Naive thymus-derived CD4-positive, alpha-beta T cell (primary cell): ENCODE measurements at regions not wholly inside any gene's neighbourhood (a gene's known extent, or its start where the extent isn't known, plus 50 kb on each side); places are given as distances from the start of the nearest gene placed in this dataset.

Experiments used
- ATAC-seq: fragments of 150-1000 bp; cut with Tn5 transposase; 2 replicates; pipeline ENCODE4 v1.10.0; 2021; ENCODE audit warnings: mild to moderate bottlenecking, moderate library complexity
- CTCF ChIA-PET: fragments of 350-600 bp; sonication (Branson Sonifier 250); formaldehyde crosslinking; loops from one replicate; lab custom pipeline; 2021; ENCODE audit warnings: antibody characterized with exemption; lab: Charles Lee
- POLR2A ChIA-PET: fragments of 350-600 bp; sonication (Branson Sonifier 250); formaldehyde crosslinking; loops from one replicate; lab custom pipeline; 2021; ENCODE audit warnings: antibody characterized with exemption, inconsistent platforms; lab: Charles Lee
- DNase-seq, 9 donors: peaks; one replicate each; pipeline versions ENCODE4 v3.0.0 to v3.0.0-alpha.2; 2020 to 2022; ENCODE audit warnings: mixed read lengths in 1 of 9
- H3K27ac ChIP-seq: one replicate; pipeline ENCODE4 v1.7.0; 2013; ENCODE audit warnings: mild to moderate bottlenecking, low read depth, low read length, moderate library complexity
- H3K27me3 ChIP-seq, 2 donors: one replicate each; pipeline ENCODE4 v1.7.0; 2013; ENCODE audit warnings: low read length in 2 of 2, mild to moderate bottlenecking in 2 of 2, moderate library complexity in 2 of 2; ENCODE audit not compliant: control insufficient read depth in 2 of 2, insufficient read depth in 2 of 2
- H3K36me3 ChIP-seq, 3 experiments: 1 replicate in 2 of 3; 2 replicates in 1 of 3; pipeline ENCODE4 v1.7.0; 2013; ENCODE audit warnings: low read length in 3 of 3, mild to moderate bottlenecking in 3 of 3, moderate library complexity in 1 of 3; ENCODE audit not compliant: insufficient read depth in 3 of 3, control insufficient read depth in 2 of 3
- H3K4me1 ChIP-seq, 2 donors: one replicate each; pipeline ENCODE4 v1.7.0; 2013; ENCODE audit warnings: low read length in 2 of 2, mild to moderate bottlenecking in 2 of 2, moderate library complexity in 1 of 2; ENCODE audit not compliant: control insufficient read depth in 2 of 2, insufficient read depth in 2 of 2
- H3K4me3 ChIP-seq: 2 replicates; pipeline ENCODE4 v1.7.0; 2013; ENCODE audit warnings: mild to moderate bottlenecking, low read length
- H3K9me3 ChIP-seq, 3 experiments: 1 replicate in 2 of 3; 2 replicates in 1 of 3; pipeline ENCODE4 v1.7.0; 2013; ENCODE audit warnings: low read length in 3 of 3; ENCODE audit not compliant: control insufficient read depth in 2 of 3
- H3K27ac Mint-ChIP-seq, 9 donors: one replicate each; pipeline ENCODE4 v1.8.0; 2020 to 2022; ENCODE audit warnings: mixed read lengths in 9 of 9, mild to moderate bottlenecking in 8 of 9, moderate library complexity in 5 of 9, inconsistent platforms in 2 of 9
- H3K27me3 Mint-ChIP-seq, 5 donors: one replicate each; pipeline ENCODE4 v1.8.0; 2021 to 2022; ENCODE audit warnings: mixed read lengths in 5 of 5, mild to moderate bottlenecking in 1 of 5
- H3K36me3 Mint-ChIP-seq, 5 donors: one replicate each; pipeline ENCODE4 v1.8.0; 2020 to 2022; ENCODE audit warnings: mixed read lengths in 5 of 5, mild to moderate bottlenecking in 3 of 5, inconsistent platforms in 1 of 5
- H3K4me1 Mint-ChIP-seq, 7 donors: one replicate each; pipeline ENCODE4 v1.8.0; 2020 to 2022; ENCODE audit warnings: mixed read lengths in 7 of 7, mild to moderate bottlenecking in 3 of 7, inconsistent platforms in 1 of 7
- H3K4me3 Mint-ChIP-seq, 10 donors: one replicate each; pipeline ENCODE4 v1.8.0; 2020 to 2022; ENCODE audit warnings: mild to moderate bottlenecking in 10 of 10, mixed read lengths in 10 of 10, moderate library complexity in 6 of 10, inconsistent platforms in 2 of 10
- H3K9me3 Mint-ChIP-seq, 11 donors: one replicate each; pipeline ENCODE4 v1.8.0; 2020 to 2022; ENCODE audit warnings: mixed read lengths in 11 of 11, mild to moderate bottlenecking in 4 of 11, inconsistent platforms in 1 of 11, moderate library complexity in 1 of 11
- intact Hi-C, 2 donors: fragments of 100-400 bp; cut with micrococcal nuclease; formaldehyde crosslinking; loops; one replicate each; pipeline ENCODE4 v1.15.1; 2023

- ChIA-PET POLR2A (no interaction called here), CTCF (no interaction called here)
- H3K9me3 ChIP-seq = no peaks in the 10 kb centered on the region
- no peak overlapping the region for H3K4me3 ChIP-seq
- H3K36me3 Mint-ChIP-seq = peaks cover 0 to 30% (median 0%) of the 10 kb centered on the region in 5 donors
- H3K36me3 ChIP-seq = no peaks in the 10 kb centered on the region
- no peak for DNase-seq
- peaks cover 0 to 2% (median 0%) of the 10 kb centered on the region in 11 donors for H3K9me3 Mint-ChIP-seq
- no peak overlapping the region for H3K27ac ChIP-seq
- H3K27ac Mint-ChIP-seq = peak overlapping the region in 3 of 9 donors; percentile 14 to 81 (median 67)
- peaks cover 12 to 51% (median 33%) of the 10 kb centered on the region in 7 donors for H3K4me1 Mint-ChIP-seq
- H3K4me3 Mint-ChIP-seq = peak overlapping the region in 1 of 10 donors; percentile 35
- no peak for ATAC-seq
- H3K27me3 Mint-ChIP-seq = no peaks in the 10 kb centered on the region
- intact Hi-C loops = loop anchor here in 1 of 2 donors (10.0 kb wide), 2 partner anchors 85 to 115 kb away; no protein-coding TSS in a partner anchor
- peaks cover 17 to 20% of the 10 kb centered on the region in 2 donors for H3K4me1 ChIP-seq
- no peaks in the 10 kb centered on the region for H3K27me3 ChIP-seq
Observed at GRCh38 chrX:39850209-39850608, 247.5 kb downstream of the BCOR start.

- no peaks in the 10 kb centered on the region for H3K27me3 ChIP-seq
- Mint-ChIP-seq H3K27ac (peak overlapping the region in 2 of 9 donors; percentile 54 to 81), H3K36me3 (peaks cover 0 to 30% (median 0%) of the 10 kb centered on the region in 5 donors), H3K9me3 (peaks cover 0 to 2% (median 0%) of the 10 kb centered on the region in 11 donors), H3K4me1 (peaks cover 12 to 56% (median 38%) of the 10 kb centered on the region in 7 donors), H3K4me3 (peak overlapping the region in 2 of 10 donors; percentile 38 to 60), H3K27me3 (no peaks in the 10 kb centered on the region)
- intact Hi-C loops = loop anchor here in 1 of 2 donors (10.0 kb wide), 2 partner anchors 84 to 116 kb away; no protein-coding TSS in a partner anchor
- ATAC-seq = no peak
- no peak overlapping the region for H3K27ac ChIP-seq
- DNase-seq = peak in 4 of 9 donors; percentile 29 to 48 (median 33)
- peaks cover 22 to 24% of the 10 kb centered on the region in 2 donors for H3K4me1 ChIP-seq
- no peaks in the 10 kb centered on the region for H3K9me3 ChIP-seq
- POLR2A ChIA-PET = interaction anchor here (0.7 kb wide), 1 partner anchor 28 kb away, joined by 3 read pairs; no protein-coding TSS in a partner anchor
- no peaks in the 10 kb centered on the region for H3K36me3 ChIP-seq
- H3K4me3 ChIP-seq = no peak overlapping the region
- CTCF ChIA-PET = no interaction called here
Observed at GRCh38 chrX:39850630-39851152, 247.1 kb downstream of the BCOR start.

GRCh38 chrX:39851745-39852455 is 245.9 kb downstream of the BCOR start:
- H3K36me3 ChIP-seq = no peaks in the 10 kb centered on the region
- peak overlapping the region in 3 of 9 donors; percentile 42 to 79 (median 52) for H3K27ac Mint-ChIP-seq
- CTCF ChIA-PET = no interaction called here
- H3K27ac ChIP-seq = no peak overlapping the region
- H3K4me3 ChIP-seq = no peak overlapping the region
- POLR2A ChIA-PET = interaction anchor here (0.7 kb wide), 1 partner anchor 29 kb away, joined by 3 read pairs; no protein-coding TSS in a partner anchor
- intact Hi-C loops = loop anchor here in 1 of 2 donors (10.0 kb wide), 2 partner anchors 83 to 117 kb away; no protein-coding TSS in a partner anchor
- peaks cover 0 to 27% (median 0%) of the 10 kb centered on the region in 5 donors for H3K36me3 Mint-ChIP-seq
- no peaks in the 10 kb centered on the region for H3K9me3 ChIP-seq
- no peaks in the 10 kb centered on the region for H3K27me3 Mint-ChIP-seq
- DNase-seq (no peak), ATAC-seq (no peak)
- no peaks in the 10 kb centered on the region for H3K9me3 Mint-ChIP-seq
- peaks cover 15 to 64% (median 47%) of the 10 kb centered on the region in 7 donors for H3K4me1 Mint-ChIP-seq
- H3K4me1 ChIP-seq = peaks cover 28 to 31% of the 10 kb centered on the region in 2 donors
- peak overlapping the region in 4 of 10 donors; percentile 1 to 59 (median 36) for H3K4me3 Mint-ChIP-seq
- no peaks in the 10 kb centered on the region for H3K27me3 ChIP-seq

- ChIA-PET POLR2A (no interaction called here), CTCF (no interaction called here)
- ATAC-seq (no peak), DNase-seq (no peak)
- no peaks in the 10 kb centered on the region for H3K27me3 Mint-ChIP-seq
- H3K4me3 Mint-ChIP-seq = peak overlapping the region in 1 of 10 donors; percentile 45
- no peaks in the 10 kb centered on the region for H3K36me3 ChIP-seq
- H3K9me3 ChIP-seq = no peaks in the 10 kb centered on the region
- peaks cover 17 to 67% (median 49%) of the 10 kb centered on the region in 7 donors for H3K4me1 Mint-ChIP-seq
- intact Hi-C loops = loop anchor here in 1 of 2 donors (10.0 kb wide), 2 partner anchors 82 to 118 kb away; no protein-coding TSS in a partner anchor
- H3K27ac Mint-ChIP-seq = peak overlapping the region in 4 of 9 donors; percentile 8 to 58 (median 38)
- no peaks in the 10 kb centered on the region for H3K9me3 Mint-ChIP-seq
- no peak overlapping the region for H3K4me3 ChIP-seq
- peaks cover 28 to 31% of the 10 kb centered on the region in 2 donors for H3K4me1 ChIP-seq
- no peak overlapping the region for H3K27ac ChIP-seq
- H3K36me3 Mint-ChIP-seq = peaks cover 0 to 24% (median 0%) of the 10 kb centered on the region in 5 donors
- H3K27me3 ChIP-seq = no peaks in the 10 kb centered on the region
Observed at GRCh38 chrX:39852491-39852890, 245.3 kb downstream of the BCOR start.

- Histone ChIP-seq H3K36me3 (no peaks in the 10 kb centered on the region), H3K4me3 (no peak overlapping the region), H3K27ac (no peak overlapping the region), H3K4me1 (peaks cover 28 to 31% of the 10 kb centered on the region in 2 donors), H3K9me3 (no peaks in the 10 kb centered on the region), H3K27me3 (no peaks in the 10 kb centered on the region)
- Mint-ChIP-seq H3K4me1 (peaks cover 17 to 76% (median 49%) of the 10 kb centered on the region in 7 donors), H3K4me3 (peak overlapping the region in 8 of 10 donors; percentile 37 to 91 (median 67)), H3K9me3 (no peaks in the 10 kb centered on the region), H3K27me3 (no peaks in the 10 kb centered on the region), H3K27ac (peak overlapping the region; percentile 81 to 99 (median 91)), H3K36me3 (peaks cover 0 to 22% (median 0%) of the 10 kb centered on the region in 5 donors)
- POLR2A ChIA-PET = interaction anchor here (0.6 to 1.3 kb wide), 2 partner anchors 79 to 108 kb away, joined by 3 read pairs; no protein-coding TSS in a partner anchor
- intact Hi-C loops = loop anchor here (2.0 to 10.0 kb wide), 7 partner anchors 49 to 243 kb away; partner anchors contain the start of gene BCOR (in 1 of the 2)
- CTCF ChIA-PET = interaction anchor here (0.8 kb wide), 1 partner anchor 36 kb away, joined by 3 read pairs; no protein-coding TSS in a partner anchor
- ATAC-seq = no peak
- no peak for DNase-seq
Observed at GRCh38 chrX:39853417-39854030, 244.2 kb downstream of the BCOR start.
